ENCODE measurements at regions not wholly inside any gene's neighbourhood (a gene's known extent, or its start where the extent isn't known, plus 50 kb on each side); places are given as distances from the start of the nearest gene placed in this dataset.
"Not testable (repeated sequence)": the region's sequence is repeated elsewhere in the genome, so short reads cannot be mapped to it uniquely, and the experiment has no call there.

- no peaks in the 10 kb centered on the region for H3K79me2 ChIP-seq (ENCODE audit: low read length)
- intact Hi-C loops (cut with micrococcal nuclease), result no loop called here
- no peaks in the 10 kb centered on the region for H3K4me1 ChIP-seq (ENCODE audit: insufficient read depth, low read length)
- no peak overlapping the region for H2AFZ ChIP-seq (ENCODE audit: low read length)
- H3K27ac ChIP-seq (ENCODE audit: low read length), result no peak overlapping the region
- TF ChIP-seq CTCF (conservative IDR thresholded peaks at IDR 0.05; ENCODE audit: low read depth, low read length) (no peak), EZH2 (IDR thresholded peaks at IDR 0.05; ENCODE audit: low read length, unreplicated experiment) (no peak), EZH2phosphoT487 (IDR thresholded peaks at IDR 0.05; ENCODE audit: borderline replicate concordance, low read length) (no peak)
- H4K20me1 ChIP-seq (ENCODE audit: low read length), result no peaks in the 10 kb centered on the region
- no peak for DNase-seq
- no peak overlapping the region for H3K9ac ChIP-seq (ENCODE audit: low read length)
- H3K36me3 ChIP-seq (ENCODE audit: low read depth, low read length), result no peaks in the 10 kb centered on the region
- H3K9me2 ChIP-seq (replicated peaks; ENCODE audit: low read length), result no peaks in the 10 kb centered on the region
- ChIA-PET POLR2A (ENCODE audit: unreplicated experiment) (no interaction called here), CTCF (no interaction called here)
- BruUV-seq (replicated peaks), result no TSS peak
- H3K4me2 ChIP-seq (ENCODE audit: low read length), result no peak overlapping the region
- H3K27me3 ChIP-seq (ENCODE audit: low read length), result no peaks in the 10 kb centered on the region
- H3F3A ChIP-seq (ENCODE audit: low read length, unreplicated experiment), result no peaks in the 10 kb centered on the region
- H3K4me3 ChIP-seq (ENCODE audit: low read length), result no peak overlapping the region
- no peaks in the 10 kb centered on the region for H3K9me3 ChIP-seq (ENCODE audit: low read length)
- no peak for ATAC-seq
These were observed 94.3 kb upstream of the EMB start for GRCh38 chr5:50535393-50535792.

GRCh38 chr5:50537534-50537933 lies 96.4 kb upstream of the EMB start:
- POLR2A ChIA-PET (ENCODE audit: unreplicated experiment); CTCF ChIA-PET; ATAC-seq; intact Hi-C loops (cut with micrococcal nuclease); H3F3A ChIP-seq (ENCODE audit: low read length, unreplicated experiment); H3K79me2 ChIP-seq (ENCODE audit: low read length); H3K36me3 ChIP-seq (ENCODE audit: low read depth, low read length); H3K4me1 ChIP-seq (ENCODE audit: insufficient read depth, low read length); H3K27me3 ChIP-seq (ENCODE audit: low read length); H3K9ac ChIP-seq (ENCODE audit: low read length); H3K9me3 ChIP-seq (ENCODE audit: low read length); H3K9me2 ChIP-seq (replicated peaks; ENCODE audit: low read length); BruUV-seq (replicated peaks); H3K27ac ChIP-seq (ENCODE audit: low read length); H4K20me1 ChIP-seq (ENCODE audit: low read length); H3K4me3 ChIP-seq (ENCODE audit: low read length); H2AFZ ChIP-seq (ENCODE audit: low read length); DNase-seq; H3K4me2 ChIP-seq (ENCODE audit: low read length): not testable (repeated sequence)

- no peak overlapping the region for H3K4me3 ChIP-seq (ENCODE audit: low read length)
- H3K36me3 ChIP-seq (ENCODE audit: low read depth, low read length), result no peaks in the 10 kb centered on the region
- BruUV-seq (replicated peaks), result no TSS peak
- no peaks in the 10 kb centered on the region for H3K4me1 ChIP-seq (ENCODE audit: insufficient read depth, low read length)
- H3K4me2 ChIP-seq (ENCODE audit: low read length), result no peak overlapping the region
- H3K27me3 ChIP-seq (ENCODE audit: low read length), result no peaks in the 10 kb centered on the region
- CTCF ChIA-PET, result no interaction called here
- no peak overlapping the region for H2AFZ ChIP-seq (ENCODE audit: low read length)
- H3K9me3 ChIP-seq (ENCODE audit: low read length), result no peaks in the 10 kb centered on the region
- intact Hi-C loops (cut with micrococcal nuclease), result no loop called here
- TF ChIP-seq EZH2phosphoT487 (IDR thresholded peaks at IDR 0.05; ENCODE audit: borderline replicate concordance, low read length), result no peak
- TF ChIP-seq CTCF (conservative IDR thresholded peaks at IDR 0.05; ENCODE audit: low read depth, low read length), result no peak
- no peak for TF ChIP-seq EZH2 (IDR thresholded peaks at IDR 0.05; ENCODE audit: low read length, unreplicated experiment)
- no peaks in the 10 kb centered on the region for H3F3A ChIP-seq (ENCODE audit: low read length, unreplicated experiment)
- H3K27ac ChIP-seq (ENCODE audit: low read length), result no peak overlapping the region
- POLR2A ChIA-PET (ENCODE audit: unreplicated experiment), result no interaction called here
- H3K9me2 ChIP-seq (replicated peaks; ENCODE audit: low read length), result no peaks in the 10 kb centered on the region
- no peaks in the 10 kb centered on the region for H4K20me1 ChIP-seq (ENCODE audit: low read length)
- H3K9ac ChIP-seq (ENCODE audit: low read length), result no peak overlapping the region
- ATAC-seq (no peak), DNase-seq (no peak)
- no peaks in the 10 kb centered on the region for H3K79me2 ChIP-seq (ENCODE audit: low read length)
These were observed 106.2 kb upstream of the EMB start for GRCh38 chr5:50547303-50547702.

Measured in PC-3 (cell line).